Adipocyte (in vitro differentiated cells): ENCODE measurements at regions not wholly inside any gene's neighbourhood (a gene's known extent, or its start where the extent isn't known, plus 50 kb on each side); places are given as distances from the start of the nearest gene placed in this dataset.

Experiments used
- DNase-seq: peaks from one replicate; pipeline ENCODE4 v3.0.0-alpha.2; 2015; ENCODE audit warnings: low read depth
- H3K27me3 ChIP-seq: replicated peaks from 2 replicates; pipeline ENCODE4 v1.7.0; 2013; ENCODE audit warnings: mild to moderate bottlenecking, low read length, moderate library complexity; ENCODE audit not compliant: control insufficient read depth, insufficient read depth
- H3K36me3 ChIP-seq: 2 replicates; pipeline ENCODE4 v1.7.0; 2013; ENCODE audit warnings: low read length, mild to moderate bottlenecking, moderate library complexity; ENCODE audit not compliant: control insufficient read depth, insufficient read depth, severe bottlenecking
- H3K4me1 ChIP-seq: 2 replicates; pipeline ENCODE4 v1.7.0; 2013; ENCODE audit warnings: mild to moderate bottlenecking, low read length, moderate library complexity; ENCODE audit not compliant: control insufficient read depth, insufficient read depth
- H3K4me3 ChIP-seq: 2 replicates; pipeline ENCODE4 v1.7.0; 2013; ENCODE audit warnings: mild to moderate bottlenecking, low read length, moderate library complexity
- H3K9ac ChIP-seq: 2 replicates; pipeline ENCODE4 v1.7.0; 2013; ENCODE audit warnings: mild to moderate bottlenecking, low read length, moderate library complexity
- H3K9me3 ChIP-seq: 2 replicates; pipeline ENCODE4 v1.7.0; 2013; ENCODE audit warnings: mild to moderate bottlenecking, low read length, moderate library complexity; ENCODE audit not compliant: control insufficient read depth

- H3K4me1 ChIP-seq, result peaks cover 18% of the 10 kb centered on the region
- no peak for DNase-seq
- H3K9me3 ChIP-seq, result no peaks in the 10 kb centered on the region
- no peaks in the 10 kb centered on the region for H3K36me3 ChIP-seq
- H3K9ac ChIP-seq, result no peak overlapping the region
- H3K4me3 ChIP-seq, result no peak overlapping the region
- H3K27me3 ChIP-seq, result no peaks in the 10 kb centered on the region
Observed at GRCh38 chr2:145812165-145812554, 1292.2 kb upstream of the ZEB2 start.

GRCh38 chr2:145811276-145812164, 1291.6 kb upstream of the ZEB2 start:
- Histone ChIP-seq H3K4me1 (peaks cover 13% of the 10 kb centered on the region), H3K9ac (no peak overlapping the region), H3K4me3 (no peak overlapping the region), H3K9me3 (no peaks in the 10 kb centered on the region), H3K27me3 (no peaks in the 10 kb centered on the region), H3K36me3 (no peaks in the 10 kb centered on the region)
- DNase-seq, result peak; percentile 20

DNA sequence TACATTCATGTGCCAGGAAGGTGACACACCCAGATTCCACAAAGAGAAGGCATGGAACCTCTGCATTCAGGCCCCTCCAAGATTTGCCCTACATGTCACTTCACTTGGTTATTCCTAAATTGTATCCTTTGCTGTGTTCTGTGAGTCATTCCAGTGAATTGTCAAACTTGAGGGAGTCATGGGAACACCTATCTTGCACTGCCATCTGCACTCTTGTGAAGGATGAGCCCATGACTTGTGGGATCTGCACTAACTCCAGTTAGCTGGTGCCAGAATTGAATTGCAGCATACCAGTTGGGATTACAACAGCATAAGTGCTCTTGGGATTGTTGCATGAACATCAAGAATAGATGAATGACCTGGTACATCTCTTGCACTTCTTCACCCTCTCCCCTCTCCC, 1288.0 kb upstream of the ZEB2 start:
- Histone ChIP-seq H3K4me3 (no peak overlapping the region), H3K27me3 (no peaks in the 10 kb centered on the region), H3K9ac (no peak overlapping the region), H3K36me3 (no peaks in the 10 kb centered on the region), H3K9me3 (no peaks in the 10 kb centered on the region), H3K4me1 (peaks cover 4% of the 10 kb centered on the region)
- DNase-seq, result no peak

- no peak overlapping the region for H3K9ac ChIP-seq
- H3K4me3 ChIP-seq, result no peak overlapping the region
- peaks cover 4% of the 10 kb centered on the region for H3K4me1 ChIP-seq
- H3K27me3 ChIP-seq, result no peaks in the 10 kb centered on the region
- H3K9me3 ChIP-seq, result no peaks in the 10 kb centered on the region
- no peak for DNase-seq
- no peaks in the 10 kb centered on the region for H3K36me3 ChIP-seq
Observed at GRCh38 chr2:145807554-145807953, 1287.6 kb upstream of the ZEB2 start.

DNA sequence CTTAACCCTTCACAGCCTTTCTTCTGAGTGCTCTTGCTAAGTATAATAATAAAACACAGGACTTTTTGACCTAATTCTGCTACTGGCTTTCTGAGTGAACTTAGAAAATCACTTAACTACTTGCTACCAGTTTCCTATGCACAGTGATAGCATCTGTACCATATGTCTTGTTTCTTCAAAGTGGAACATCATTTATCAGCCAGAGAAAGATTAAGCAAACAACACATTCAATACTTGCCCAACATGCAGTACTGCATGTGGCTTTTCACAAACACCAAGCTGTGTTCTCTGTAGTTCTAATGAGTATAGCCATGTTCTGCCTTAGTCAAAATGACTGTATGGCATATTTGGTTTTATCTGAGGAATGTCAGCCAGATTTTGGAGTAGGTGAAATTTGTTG, 1286.6 kb upstream of the ZEB2 start:
- no peak overlapping the region for H3K9ac ChIP-seq
- no peaks in the 10 kb centered on the region for H3K9me3 ChIP-seq
- H3K36me3 ChIP-seq, result no peaks in the 10 kb centered on the region
- H3K4me1 ChIP-seq, result peaks cover 12% of the 10 kb centered on the region
- no peak overlapping the region for H3K4me3 ChIP-seq
- DNase-seq, result no peak
- H3K27me3 ChIP-seq, result no peaks in the 10 kb centered on the region

GRCh38 chr2:145802133-145802532, 1282.2 kb upstream of the ZEB2 start:
- Histone ChIP-seq H3K4me3 (no peak overlapping the region), H3K4me1 (peaks cover 8% of the 10 kb centered on the region), H3K27me3 (no peaks in the 10 kb centered on the region), H3K36me3 (no peaks in the 10 kb centered on the region), H3K9ac (no peak overlapping the region), H3K9me3 (no peaks in the 10 kb centered on the region)
- peak; percentile 11 for DNase-seq

DNA sequence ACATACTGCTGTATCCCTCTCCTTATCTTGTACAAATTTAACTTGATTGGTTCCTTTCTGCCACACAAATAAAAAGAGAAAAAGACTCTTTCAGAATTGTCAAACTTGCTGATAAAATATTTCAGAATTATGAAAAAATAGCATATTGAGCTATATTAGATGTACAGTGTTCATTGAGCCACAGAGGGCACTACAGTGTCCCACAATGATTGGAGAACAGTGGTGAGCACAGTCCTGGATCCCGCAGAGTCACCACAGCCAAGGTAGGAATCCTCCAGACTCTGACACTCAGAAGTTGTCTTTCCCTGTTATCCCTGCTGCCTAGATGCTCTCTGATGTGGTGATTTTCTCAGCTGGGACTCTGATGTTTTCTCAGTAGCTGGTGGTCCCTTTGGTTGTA, 1281.3 kb upstream of the ZEB2 start:
- Histone ChIP-seq H3K36me3 (no peaks in the 10 kb centered on the region), H3K4me3 (no peak overlapping the region), H3K9me3 (no peaks in the 10 kb centered on the region), H3K27me3 (no peaks in the 10 kb centered on the region), H3K4me1 (peaks cover 8% of the 10 kb centered on the region), H3K9ac (no peak overlapping the region)
- DNase-seq, result no peak

- no peaks in the 10 kb centered on the region for H3K36me3 ChIP-seq
- H3K27me3 ChIP-seq, result no peaks in the 10 kb centered on the region
- peaks cover 8% of the 10 kb centered on the region for H3K4me1 ChIP-seq
Observed at GRCh38 chr2:145800151-145801091, 1280.5 kb upstream of the ZEB2 start.

GRCh38 chr2:145799595-145800108, 1279.7 kb upstream of the ZEB2 start:
- no peaks in the 10 kb centered on the region for H3K36me3 ChIP-seq
- DNase-seq, result no peak
- no peaks in the 10 kb centered on the region for H3K27me3 ChIP-seq
- H3K9me3 ChIP-seq, result no peaks in the 10 kb centered on the region
- no peak overlapping the region for H3K9ac ChIP-seq
- H3K4me3 ChIP-seq, result no peak overlapping the region
- H3K4me1 ChIP-seq, result peaks cover 8% of the 10 kb centered on the region

More at GRCh38 chr2:145800151-145801091, 1280.5 kb upstream of the ZEB2 start:
- no peak for DNase-seq
- Histone ChIP-seq H3K4me3 (no peak overlapping the region), H3K9ac (no peak overlapping the region), H3K9me3 (no peaks in the 10 kb centered on the region)

DNA sequence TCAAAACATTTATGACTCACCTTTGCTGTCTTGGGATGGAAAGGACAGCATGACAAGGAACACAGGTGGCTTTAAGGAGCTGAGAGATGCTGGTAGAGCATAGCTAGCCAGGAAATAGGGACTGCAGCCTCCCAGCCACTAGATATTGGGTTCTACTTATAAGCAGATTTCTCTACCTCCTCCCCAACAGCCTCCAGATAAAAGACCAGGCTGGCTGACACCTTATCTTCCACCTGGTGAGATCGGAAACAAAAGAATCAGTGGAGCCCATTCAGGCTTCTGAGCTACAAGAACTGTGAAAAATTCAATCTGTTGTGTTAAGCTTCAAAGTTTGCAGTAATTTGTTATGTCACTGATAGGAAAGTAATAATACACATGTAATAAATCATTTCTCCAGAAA, 1278.5 kb upstream of the ZEB2 start:
- no peak for DNase-seq
- Histone ChIP-seq H3K36me3 (no peaks in the 10 kb centered on the region), H3K27me3 (no peaks in the 10 kb centered on the region), H3K9me3 (no peaks in the 10 kb centered on the region), H3K4me3 (no peak overlapping the region), H3K9ac (no peak overlapping the region), H3K4me1 (peaks cover 8% of the 10 kb centered on the region)

GRCh38 chr2:145797692-145798091, 1277.8 kb upstream of the ZEB2 start:
- no peaks in the 10 kb centered on the region for H3K27me3 ChIP-seq
- H3K9ac ChIP-seq, result no peak overlapping the region
- H3K4me3 ChIP-seq, result no peak overlapping the region
- no peaks in the 10 kb centered on the region for H3K9me3 ChIP-seq
- no peaks in the 10 kb centered on the region for H3K36me3 ChIP-seq
- no peak for DNase-seq
- H3K4me1 ChIP-seq, result peaks cover 8% of the 10 kb centered on the region
